Gastrocnemius medialis (tissue), 4 donors: ENCODE measurements at regions not wholly inside any gene's neighbourhood (a gene's known extent, or its start where the extent isn't known, plus 50 kb on each side); places are given as distances from the start of the nearest gene placed in this dataset.

Source experiments
- ATAC-seq, 2 donors: fragments of 150-250 bp; one replicate each; pipeline ENCODE4 v1.9.1; 2016
- DNase-seq, 2 donors: peaks; one replicate each; pipeline ENCODE4 v3.0.0-alpha.2; 2019
- H3K27ac ChIP-seq, 4 donors: fragments of 200-600 bp; sonication (generic); 1 replicate in 1 of 4; 2 replicates in 3 of 4; pipeline ENCODE4 v1.5.1; 2016 to 2018; ENCODE audit warnings: mild to moderate bottlenecking in 2 of 4, moderate library complexity in 1 of 4
- H3K27me3 ChIP-seq, 3 donors: fragments of 200-600 bp; sonication (generic) in 2 of 3; 1 replicate in 1 of 3; 2 replicates in 2 of 3; pipeline versions ENCODE4 v1.5.1 to v1.6.0; 2016 to 2019; ENCODE audit warnings: mild to moderate bottlenecking in 1 of 3, moderate library complexity in 1 of 3
- H3K36me3 ChIP-seq, 2 donors: fragments of 200-600 bp; sonication (generic) in 1 of 2; one replicate each; pipeline ENCODE4 v1.5.1; 2017 to 2018
- H3K4me1 ChIP-seq, 2 donors: fragments of 200-600 bp; sonication (generic) in 1 of 2; one replicate each; pipeline ENCODE4 v1.5.1; 2016 to 2017; ENCODE audit warnings: mild to moderate bottlenecking in 2 of 2
- H3K4me3 ChIP-seq, 4 donors: fragments of 200-600 bp; sonication (generic) in 3 of 4; 1 replicate in 1 of 4; 2 replicates in 3 of 4; pipeline ENCODE4 v1.5.1; 2016 to 2019; ENCODE audit warnings: mild to moderate bottlenecking in 2 of 4
- H3K9me3 ChIP-seq, 3 donors: fragments of 200-600 bp; sonication (generic) in 2 of 3; 1 replicate in 1 of 3; 2 replicates in 2 of 3; pipeline ENCODE4 v1.5.1; 2016 to 2019
- POLR2A ChIP-seq, 2 donors: fragments of 450-650 bp; IDR thresholded peaks; one replicate each; pipeline ENCODE4 v1.6.1; 2017; ENCODE audit warnings: antibody characterized with exemption in 2 of 2, mild to moderate bottlenecking in 2 of 2, moderate library complexity in 2 of 2
- in situ Hi-C, 4 donors: fragments of 200-750 bp; cut with MboI; loops; one replicate each; pipeline versions ENCODE4 v1.15.0 to v1.8.0; 2017; ENCODE audit warnings: low sequenced_read_pairs in 4 of 4
- intact Hi-C: fragments of 100-400 bp; cut with DNase I; formaldehyde crosslinking; loops from one replicate; pipeline ENCODE4 v1.15.1; 2023; ENCODE audit warnings: low total_unique reads
- TF ChIP-seq, protein P1 (sequence below), 5 experiments: fragments of 450-650 bp in 3 of 5; fragments of 200-600 bp in 2 of 5; sonication (generic) in 2 of 5; IDR thresholded peaks in 4 of 5; conservative IDR thresholded peaks in 1 of 5; 1 replicate in 4 of 5; 2 replicates in 1 of 5; pipeline ENCODE4 v1.5.1; 2016 to 2019; ENCODE audit warnings: antibody characterized with exemption in 5 of 5, mild to moderate bottlenecking in 3 of 5, moderate library complexity in 3 of 5

DNA sequence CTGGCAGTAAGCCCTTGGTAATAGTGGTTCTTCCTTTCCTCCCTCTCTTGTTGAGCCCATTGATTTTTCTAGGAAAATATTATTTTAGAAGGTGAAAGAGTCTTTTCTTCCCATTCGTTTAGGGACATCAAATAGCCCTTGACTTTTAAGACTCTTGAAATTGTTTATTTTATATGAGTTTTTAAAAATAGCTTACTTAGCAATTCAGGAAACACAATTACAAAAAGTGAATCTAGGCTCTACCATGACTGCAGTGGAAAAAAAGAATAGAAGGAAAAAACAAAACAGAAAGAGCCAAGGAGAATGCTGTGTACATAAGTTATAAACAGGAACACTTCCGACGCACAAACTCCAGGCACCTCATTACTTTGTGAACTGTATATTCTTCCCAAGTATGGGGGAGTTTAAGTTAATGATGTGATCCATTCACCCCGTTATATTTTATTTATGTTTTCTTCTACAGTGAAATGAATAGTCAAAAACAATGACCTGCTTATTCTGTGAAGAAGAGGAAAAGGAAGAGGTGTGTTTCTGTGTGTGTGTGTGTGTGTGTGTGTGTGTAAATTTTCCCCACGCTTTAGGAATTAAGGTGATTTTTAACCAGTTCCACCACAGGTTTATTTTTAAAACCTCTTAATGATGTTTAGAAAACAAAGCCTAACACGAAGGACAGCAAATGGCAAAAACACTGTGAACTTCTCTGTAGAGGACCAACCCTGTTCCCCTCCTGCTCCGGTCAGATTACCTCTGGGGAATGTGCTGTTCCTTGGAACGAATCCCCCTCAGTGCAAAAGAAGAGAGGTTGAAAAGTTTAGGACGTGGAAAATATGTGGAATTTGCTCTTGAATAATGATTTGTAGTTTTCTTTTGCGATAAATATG lies 266.3 kb downstream of the KLF5 start:
- in situ Hi-C loops: no loop called here

DNA sequence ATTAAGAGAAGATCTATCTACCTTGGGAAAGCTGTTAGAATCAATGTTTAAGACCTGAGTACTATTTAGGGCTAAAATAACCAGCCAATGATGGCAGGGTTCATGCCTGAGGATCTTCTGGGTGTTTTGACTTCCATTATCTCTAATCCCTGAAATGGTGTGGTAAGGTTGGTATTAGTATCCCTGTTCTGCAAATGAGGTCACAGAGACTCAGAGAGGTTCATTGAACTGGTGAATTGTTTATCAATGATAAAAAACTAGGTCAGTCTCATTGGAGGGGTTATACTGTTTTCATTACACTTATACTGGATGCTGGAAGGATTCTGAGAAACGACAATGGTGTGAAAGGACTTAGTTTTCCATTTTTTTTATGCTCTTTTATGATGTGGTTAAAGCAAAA lies 264.8 kb downstream of the KLF5 start:
- no peak overlapping the region for H3K4me3 ChIP-seq
- no peak overlapping the region for H3K27ac ChIP-seq
- no peak for TF ChIP-seq POLR2A (IDR thresholded peaks at IDR 0.05)
- TF ChIP-seq, protein P1, sequence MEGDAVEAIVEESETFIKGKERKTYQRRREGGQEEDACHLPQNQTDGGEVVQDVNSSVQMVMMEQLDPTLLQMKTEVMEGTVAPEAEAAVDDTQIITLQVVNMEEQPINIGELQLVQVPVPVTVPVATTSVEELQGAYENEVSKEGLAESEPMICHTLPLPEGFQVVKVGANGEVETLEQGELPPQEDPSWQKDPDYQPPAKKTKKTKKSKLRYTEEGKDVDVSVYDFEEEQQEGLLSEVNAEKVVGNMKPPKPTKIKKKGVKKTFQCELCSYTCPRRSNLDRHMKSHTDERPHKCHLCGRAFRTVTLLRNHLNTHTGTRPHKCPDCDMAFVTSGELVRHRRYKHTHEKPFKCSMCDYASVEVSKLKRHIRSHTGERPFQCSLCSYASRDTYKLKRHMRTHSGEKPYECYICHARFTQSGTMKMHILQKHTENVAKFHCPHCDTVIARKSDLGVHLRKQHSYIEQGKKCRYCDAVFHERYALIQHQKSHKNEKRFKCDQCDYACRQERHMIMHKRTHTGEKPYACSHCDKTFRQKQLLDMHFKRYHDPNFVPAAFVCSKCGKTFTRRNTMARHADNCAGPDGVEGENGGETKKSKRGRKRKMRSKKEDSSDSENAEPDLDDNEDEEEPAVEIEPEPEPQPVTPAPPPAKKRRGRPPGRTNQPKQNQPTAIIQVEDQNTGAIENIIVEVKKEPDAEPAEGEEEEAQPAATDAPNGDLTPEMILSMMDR (IDR thresholded peaks at IDR 0.05 in 4 of 5, conservative IDR thresholded peaks at IDR 0.05 in 1 of 5): no peak
- no peaks in the 10 kb centered on the region for H3K9me3 ChIP-seq
- intact Hi-C loops (no loop called here), in situ Hi-C loops (no loop called here)
- no peak for ATAC-seq
- no peak for DNase-seq
- no peaks in the 10 kb centered on the region for H3K4me1 ChIP-seq
- H3K27me3 ChIP-seq: no peaks in the 10 kb centered on the region
- no peaks in the 10 kb centered on the region for H3K36me3 ChIP-seq

More for the DNA sequence above, 266.3 kb downstream of the KLF5 start:
- Histone ChIP-seq H3K27ac (no peak overlapping the region), H3K36me3 (no peaks in the 10 kb centered on the region), H3K9me3 (no peaks in the 10 kb centered on the region), H3K27me3 (no peaks in the 10 kb centered on the region), H3K4me3 (no peak overlapping the region), H3K4me1 (no peaks in the 10 kb centered on the region)
- no peak for TF ChIP-seq POLR2A (IDR thresholded peaks at IDR 0.05)
- TF ChIP-seq, protein P1 (IDR thresholded peaks at IDR 0.05 in 4 of 5, conservative IDR thresholded peaks at IDR 0.05 in 1 of 5): no peak
- ATAC-seq: no peak
- no peak for DNase-seq
- intact Hi-C loops: no loop called here

DNA sequence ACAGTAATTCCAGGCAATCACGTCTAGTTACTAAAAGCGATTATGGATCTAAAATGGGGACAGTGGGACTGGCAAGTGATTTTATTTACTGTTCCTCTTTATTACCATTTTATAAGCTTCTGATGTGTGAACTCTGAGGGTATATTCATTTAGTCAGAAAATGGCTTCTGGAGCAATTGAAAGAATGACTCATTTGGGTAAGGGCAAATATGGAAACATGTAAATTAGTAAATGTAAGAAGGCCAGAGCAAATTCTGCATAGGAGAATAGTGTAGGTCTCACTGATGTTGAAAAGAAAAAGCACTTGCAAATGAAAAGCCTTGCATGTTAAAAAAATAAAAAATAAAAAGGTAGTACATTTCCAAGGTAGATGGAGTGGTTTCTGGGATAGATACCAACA lies 262.2 kb downstream of the KLF5 start:
- in situ Hi-C loops: no loop called here
- no peak overlapping the region for H3K4me3 ChIP-seq

DNA sequence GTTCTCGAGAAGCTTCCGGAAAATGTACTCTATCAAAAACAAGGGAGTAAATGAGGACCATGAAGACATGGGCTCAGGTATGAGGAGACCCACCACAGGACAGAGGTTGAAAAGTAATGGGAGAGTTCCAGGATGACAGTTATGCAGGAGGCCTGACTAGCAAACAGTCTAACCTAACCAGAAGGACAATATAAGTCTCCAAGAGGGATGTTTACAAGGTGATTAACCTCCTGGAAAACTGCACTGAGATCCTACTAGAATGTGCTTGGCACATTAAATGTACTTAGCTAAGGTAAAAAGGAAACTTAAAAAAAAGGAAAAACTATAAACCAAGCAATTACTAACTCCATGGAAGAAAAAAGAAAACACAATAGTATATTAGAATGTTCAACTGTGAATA lies 258.3 kb downstream of the KLF5 start:
- in situ Hi-C loops: no loop called here
- Histone ChIP-seq H3K27ac (no peak overlapping the region), H3K4me3 (no peak overlapping the region), H3K9me3 (peaks cover 0 to 2% (median 0%) of the 10 kb centered on the region in 3 donors), H3K27me3 (no peaks in the 10 kb centered on the region), H3K4me1 (no peaks in the 10 kb centered on the region), H3K36me3 (no peaks in the 10 kb centered on the region)
- intact Hi-C loops: no loop called here
- no peak for ATAC-seq
- TF ChIP-seq, protein P1 (IDR thresholded peaks at IDR 0.05 in 4 of 5, conservative IDR thresholded peaks at IDR 0.05 in 1 of 5): no peak
- TF ChIP-seq POLR2A (IDR thresholded peaks at IDR 0.05): no peak
- DNase-seq: no peak

More for the DNA sequence above, 262.2 kb downstream of the KLF5 start:
- Histone ChIP-seq H3K9me3 (no peaks in the 10 kb centered on the region), H3K27me3 (no peaks in the 10 kb centered on the region), H3K36me3 (no peaks in the 10 kb centered on the region), H3K4me1 (no peaks in the 10 kb centered on the region), H3K27ac (no peak overlapping the region)
- intact Hi-C loops: no loop called here
- ATAC-seq (no peak), DNase-seq (no peak)
- TF ChIP-seq, protein P1 (IDR thresholded peaks at IDR 0.05 in 4 of 5, conservative IDR thresholded peaks at IDR 0.05 in 1 of 5): no peak
- TF ChIP-seq POLR2A (IDR thresholded peaks at IDR 0.05): no peak
